ENCODE measurements at regions not wholly inside any gene's neighbourhood (a gene's known extent, or its start where the extent isn't known, plus 50 kb on each side); places are given as distances from the start of the nearest gene placed in this dataset.
A peak's percentile ranks its signal among the peaks of the same experiment; 100 is the strongest.

- CTCF ChIA-PET: no interaction called here
Measured at GRCh38 chr1:198444792-198445191, 95.7 kb downstream of the ATP6V1G3 start.

DNA sequence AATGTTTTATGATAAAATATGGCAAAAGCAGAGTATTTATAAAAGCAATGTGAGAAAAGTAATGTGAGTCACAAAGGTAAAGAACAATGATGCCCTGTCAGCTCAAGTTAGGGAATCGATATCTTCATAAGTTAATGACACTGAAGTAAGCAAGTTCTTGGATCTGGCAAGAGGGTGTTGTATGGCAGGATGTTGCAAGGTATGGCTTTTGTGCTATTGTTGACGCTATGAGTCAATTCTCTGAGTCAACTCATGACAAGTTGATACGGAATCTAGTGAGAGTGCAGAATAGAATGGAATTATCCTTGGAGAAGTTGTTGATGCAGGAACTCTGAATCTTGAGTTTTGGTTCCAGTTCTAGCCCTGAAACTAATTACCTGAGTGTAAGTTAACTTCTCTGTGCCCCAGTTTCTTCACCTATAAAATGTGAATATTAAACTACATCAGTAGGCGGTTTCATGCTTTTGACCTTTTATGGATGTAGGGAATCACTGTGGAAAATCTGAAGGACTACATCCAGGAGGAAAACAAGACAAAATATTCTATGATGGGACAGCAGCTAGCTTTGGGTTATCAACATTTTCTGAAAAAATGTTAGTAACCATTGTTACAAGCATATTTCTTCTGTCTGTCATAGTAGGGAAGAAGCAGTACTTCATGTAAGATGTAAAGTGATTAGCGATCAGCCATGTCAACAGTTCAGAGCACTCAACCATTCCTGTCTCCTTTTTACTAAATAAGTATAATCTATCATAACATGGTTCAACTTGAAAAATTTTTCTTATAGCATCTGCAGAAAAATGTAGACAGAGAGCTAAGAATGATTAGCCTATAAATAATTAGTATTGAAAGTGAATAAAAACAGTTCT, 96.9 kb downstream of the ATP6V1G3 start:
- no TSS peak for BruUV-seq (replicated peaks)
- H3K4me3 ChIP-seq (ENCODE audit: low read depth in 2 of 2, low read length in 2 of 2): no peak overlapping the region
- H3K36me3 ChIP-seq (ENCODE audit: control insufficient read depth, insufficient read depth, low read length): no peaks in the 10 kb centered on the region
- ChIA-PET POLR2A (no interaction called here), CTCF (no interaction called here)
- TF ChIP-seq POLR2AphosphoS5 (IDR thresholded peaks at IDR 0.05; ENCODE audit: low read depth, low read length) (peak; percentile 48; the same call in 1 of the 2 replicates), TCF7L2 (IDR thresholded peaks at IDR 0.05; ENCODE audit: low read depth, low read length) (no peak), REST (IDR thresholded peaks at IDR 0.05; ENCODE audit: insufficient read depth in 1 of 2, low read depth in 2 of 2, low read length in 1 of 2) (no peak)
- H3K4me1 ChIP-seq (ENCODE audit: control insufficient read depth, insufficient read depth, low read length): peaks cover 5% of the 10 kb centered on the region
- peaks cover 12% of the 10 kb centered on the region; the same call in 1 of the 2 replicates for H3K9me3 ChIP-seq (ENCODE audit: control insufficient read depth, insufficient read depth, low read depth, low read length)
- H3K27ac ChIP-seq (ENCODE audit: low read length): peak overlapping the region; percentile 49
- in situ Hi-C loops (cut with HindIII; ENCODE audit: low pct_unique_long_range_greater_than_20kb, low sequenced_read_pairs): no loop called here
- H3K27me3 ChIP-seq (ENCODE audit: control insufficient read depth, insufficient read depth, low read length): no peaks in the 10 kb centered on the region
- peak; percentile 91 for DNase-seq (ENCODE audit: low read depth, low spot score)
- intact Hi-C loops (cut with micrococcal nuclease; ENCODE audit: unreplicated experiment): no loop called here
- ATAC-seq: peak; percentile 100

More at GRCh38 chr1:198444792-198445191, 95.7 kb downstream of the ATP6V1G3 start:
- in situ Hi-C loops (cut with HindIII; ENCODE audit: low pct_unique_long_range_greater_than_20kb, low sequenced_read_pairs) (no loop called here), intact Hi-C loops (cut with micrococcal nuclease; ENCODE audit: unreplicated experiment) (no loop called here)
- H3K36me3 ChIP-seq (ENCODE audit: control insufficient read depth, insufficient read depth, low read length): no peaks in the 10 kb centered on the region
- H3K27me3 ChIP-seq (ENCODE audit: control insufficient read depth, insufficient read depth, low read length): no peaks in the 10 kb centered on the region
- no peak overlapping the region for H3K27ac ChIP-seq (ENCODE audit: low read length)
- DNase-seq (ENCODE audit: low read depth, low spot score) (no peak), ATAC-seq (no peak)
- peaks cover 5% of the 10 kb centered on the region for H3K4me1 ChIP-seq (ENCODE audit: control insufficient read depth, insufficient read depth, low read length)
- TF ChIP-seq, protein P1, sequence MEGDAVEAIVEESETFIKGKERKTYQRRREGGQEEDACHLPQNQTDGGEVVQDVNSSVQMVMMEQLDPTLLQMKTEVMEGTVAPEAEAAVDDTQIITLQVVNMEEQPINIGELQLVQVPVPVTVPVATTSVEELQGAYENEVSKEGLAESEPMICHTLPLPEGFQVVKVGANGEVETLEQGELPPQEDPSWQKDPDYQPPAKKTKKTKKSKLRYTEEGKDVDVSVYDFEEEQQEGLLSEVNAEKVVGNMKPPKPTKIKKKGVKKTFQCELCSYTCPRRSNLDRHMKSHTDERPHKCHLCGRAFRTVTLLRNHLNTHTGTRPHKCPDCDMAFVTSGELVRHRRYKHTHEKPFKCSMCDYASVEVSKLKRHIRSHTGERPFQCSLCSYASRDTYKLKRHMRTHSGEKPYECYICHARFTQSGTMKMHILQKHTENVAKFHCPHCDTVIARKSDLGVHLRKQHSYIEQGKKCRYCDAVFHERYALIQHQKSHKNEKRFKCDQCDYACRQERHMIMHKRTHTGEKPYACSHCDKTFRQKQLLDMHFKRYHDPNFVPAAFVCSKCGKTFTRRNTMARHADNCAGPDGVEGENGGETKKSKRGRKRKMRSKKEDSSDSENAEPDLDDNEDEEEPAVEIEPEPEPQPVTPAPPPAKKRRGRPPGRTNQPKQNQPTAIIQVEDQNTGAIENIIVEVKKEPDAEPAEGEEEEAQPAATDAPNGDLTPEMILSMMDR (IDR thresholded peaks at IDR 0.05): no peak
- TF ChIP-seq SIN3A (IDR thresholded peaks at IDR 0.05; ENCODE audit: borderline replicate concordance, insufficient read depth, low read depth, low read length) (no peak), REST (IDR thresholded peaks at IDR 0.05; ENCODE audit: insufficient read depth in 1 of 2, low read depth in 2 of 2, low read length in 1 of 2) (no peak), POLR2AphosphoS5 (IDR thresholded peaks at IDR 0.05; ENCODE audit: low read depth, low read length) (no peak), TCF7L2 (IDR thresholded peaks at IDR 0.05; ENCODE audit: low read depth, low read length) (no peak)
- POLR2A ChIA-PET: no interaction called here
- peaks cover 12% of the 10 kb centered on the region; the same call in 1 of the 2 replicates for H3K9me3 ChIP-seq (ENCODE audit: control insufficient read depth, insufficient read depth, low read depth, low read length)
- BruUV-seq (replicated peaks): no TSS peak
- H3K4me3 ChIP-seq (ENCODE audit: low read depth in 2 of 2, low read length in 2 of 2): no peak overlapping the region
